GM12878 (cell line): ENCODE measurements at regions not wholly inside any gene's neighbourhood (a gene's known extent, or its start where the extent isn't known, plus 50 kb on each side); places are given as distances from the start of the nearest gene placed in this dataset.

Experiments
- ATAC-seq: fragments of 200-7000 bp; cut with Tn5 transposase; 3 replicates; pipeline ENCODE4 v1.9.1; 2020; ENCODE audit warnings: mild to moderate bottlenecking, moderate library complexity
- BruUV-seq: library from RNA; stranded (reverse); fragments of 400-500 nt; replicated peaks from 2 replicates; lab custom pipeline; 2021; lab: Mats Ljungman, UMichigan
- CTCF ChIA-PET: fragments of 300-600 bp; sonication (Branson Sonifier 250); formaldehyde crosslinking; extraction: SDS; loops from one replicate; lab custom pipeline; 2021; ENCODE audit warnings: inconsistent platforms; lab: Yijun Ruan, JAX
- POLR2A ChIA-PET: fragments of 350-600 bp; formaldehyde crosslinking; extraction: SDS; loops from one replicate; lab custom pipeline; 2021; ENCODE audit warnings: inconsistent platforms; lab: Charles Lee
- RAD21 ChIA-PET: fragments of 300-600 bp; sonication (Branson Sonifier 250); formaldehyde crosslinking; loops from one replicate; lab custom pipeline; 2023; ENCODE audit warnings: antibody characterized with exemption; ENCODE audit not compliant: unreplicated experiment; lab: Charles Lee
- SMC1A ChIA-PET: fragments of 300-600 bp; sonication (Branson Sonifier 250); formaldehyde crosslinking; loops from one replicate; lab custom pipeline; 2023; ENCODE audit not compliant: unreplicated experiment, uncharacterized antibody; lab: Charles Lee
- DNase-seq: peaks from one replicate; pipeline ENCODE4 v3.0.0-alpha.2; 2011; ENCODE audit warnings: low read depth, low spot score
- FAIRE-seq: peaks from 3 replicates; lab custom pipeline; 2011; peaks lifted over from hg19 to GRCh38; lab: Jason Lieb, UNC
- H2AFZ ChIP-seq: 2 replicates; pipeline ENCODE4 v1.6.0; 2011; ENCODE audit warnings: low read depth, low read length, control low read depth; ENCODE audit not compliant: control insufficient read depth
- H3K27ac ChIP-seq: 2 replicates; pipeline ENCODE4 v1.5.1; 2011; ENCODE audit warnings: control low read depth; ENCODE audit not compliant: control insufficient read depth, insufficient read depth
- H3K27me3 ChIP-seq, 2 experiments: replicated peaks in 1 of 2; 2 replicates each; pipeline versions ENCODE4 v1.6.0 to v1.6.1; 2011; ENCODE audit warnings: low read length in 1 of 2; ENCODE audit not compliant: control insufficient read depth in 2 of 2, insufficient read depth in 2 of 2
- H3K36me3 ChIP-seq, 2 experiments: 2 replicates each; pipeline ENCODE4 v1.5.1; 2011; ENCODE audit warnings: low read length in 1 of 2; ENCODE audit not compliant: control insufficient read depth in 2 of 2, insufficient read depth in 2 of 2
- H3K4me1 ChIP-seq: 2 replicates; pipeline ENCODE4 v1.6.1; 2011; ENCODE audit warnings: mild to moderate bottlenecking, low read length, moderate library complexity, mixed read lengths; ENCODE audit not compliant: control insufficient read depth, insufficient read depth
- H3K4me2 ChIP-seq: 2 replicates; pipeline ENCODE4 v1.6.0; 2011; ENCODE audit warnings: control low read depth; ENCODE audit not compliant: control insufficient read depth, insufficient read depth
- H3K4me3 ChIP-seq: fragments of 200-600 bp; sonication (generic); 2 replicates; pipeline ENCODE4 v1.5.1; 2016
- H3K79me2 ChIP-seq: 2 replicates; pipeline ENCODE4 v1.6.0; 2011; ENCODE audit warnings: low read length; ENCODE audit not compliant: control insufficient read depth, insufficient read depth
- H3K9ac ChIP-seq: 2 replicates; pipeline ENCODE4 v1.8.0; 2011; ENCODE audit warnings: low read length, control low read depth, mixed read lengths; ENCODE audit not compliant: control insufficient read depth, insufficient read depth
- H3K9me3 ChIP-seq: replicated peaks from 3 replicates; pipeline ENCODE4 v1.5.1; 2011; ENCODE audit warnings: mild to moderate bottlenecking, low read length; ENCODE audit not compliant: control insufficient read depth, insufficient read depth
- H4K20me1 ChIP-seq: 2 replicates; pipeline ENCODE4 v1.6.0; 2011; ENCODE audit not compliant: control insufficient read depth, insufficient read depth
- ATF7 ChIP-seq: fragments of 450-650 bp; IDR thresholded peaks from 2 replicates; pipeline ENCODE4 v1.6.1; 2016; ENCODE audit warnings: low read depth, mild to moderate bottlenecking
- DPF2 ChIP-seq: fragments of 450-650 bp; IDR thresholded peaks from 2 replicates; pipeline ENCODE4 v1.6.1; 2017; ENCODE audit warnings: mild to moderate bottlenecking
- EGR1 ChIP-seq, 2 experiments: IDR thresholded peaks; 1 replicate in 1 of 2; 2 replicates in 1 of 2; pipeline ENCODE4 v1.6.1; 2011 to 2012; ENCODE audit warnings: low read depth in 2 of 2, low read length in 2 of 2, borderline replicate concordance in 1 of 2, mild to moderate bottlenecking in 1 of 2, moderate library complexity in 1 of 2
- FOXM1 ChIP-seq: IDR thresholded peaks from 2 replicates; pipeline ENCODE4 v1.6.1; 2012; ENCODE audit warnings: low read depth, mild to moderate bottlenecking, inconsistent platforms, low read length, moderate library complexity
- HDAC2 ChIP-seq: fragments of 200-600 bp; sonication (generic); IDR thresholded peaks from 2 replicates; pipeline ENCODE4 v1.6.1; 2017
- MTA2 ChIP-seq: fragments of 450-650 bp; IDR thresholded peaks from 2 replicates; pipeline ENCODE4 v1.6.1; 2016; ENCODE audit warnings: low read depth, mild to moderate bottlenecking, moderate library complexity
- MTA3 ChIP-seq: IDR thresholded peaks from 2 replicates; pipeline ENCODE4 v1.6.1; 2012; ENCODE audit warnings: low read length, inconsistent platforms, borderline replicate concordance
- PAX5 ChIP-seq: IDR thresholded peaks from 2 replicates; pipeline ENCODE4 v1.6.1; 2011; ENCODE audit warnings: low read depth, low read length, borderline replicate concordance
- POLR2AphosphoS5 ChIP-seq: IDR thresholded peaks from 2 replicates; pipeline ENCODE4 v1.6.1; 2011; ENCODE audit warnings: mild to moderate bottlenecking, low read length, inconsistent platforms
- TAF1 ChIP-seq: IDR thresholded peaks from 2 replicates; pipeline ENCODE4 v1.6.1; 2011; ENCODE audit warnings: mild to moderate bottlenecking, low read depth, low read length, borderline replicate concordance
- WGBS: methylation state at CpG from one replicate; pipeline ENCODE4 v1.1.6; 2016; ENCODE audit warnings: low lambda C conversion rate; ENCODE audit not compliant: insufficient replicate concordance, insufficient coverage; ENCODE audit errors: missing lambda C conversion rate; 5-methylcytosine and 5-hydroxymethylcytosine counted together
- in situ Hi-C: fragments of 300-500 bp; cut with MboI; formaldehyde crosslinking; loops from 9 replicates; pipeline ENCODE4 v1.14.3; 2018; ENCODE audit warnings: mixed read lengths
- intact Hi-C: fragments of 100-400 bp; cut with micrococcal nuclease; formaldehyde crosslinking; loops from one replicate; pipeline ENCODE4 v1.14.2; 2022; ENCODE audit not compliant: unreplicated experiment
- TF ChIP-seq, protein P1 (sequence below): IDR thresholded peaks from 2 replicates; pipeline ENCODE4 v1.6.1; 2012; ENCODE audit warnings: improper control_type of control experiment, low read depth, low read length; ENCODE audit not compliant: insufficient replicate concordance
- TF ChIP-seq, protein P2 (sequence below): fragments of 450-650 bp; IDR thresholded peaks from 2 replicates; pipeline ENCODE4 v1.6.1; 2016; ENCODE audit warnings: mild to moderate bottlenecking
- TF ChIP-seq, protein P3 (sequence below), 3 experiments: IDR thresholded peaks in 2 of 3; conservative IDR thresholded peaks in 1 of 3; 2 replicates each; pipeline ENCODE4 v1.5.1; 2011; ENCODE audit warnings: low read depth in 3 of 3, low read length in 3 of 3, mild to moderate bottlenecking in 3 of 3, control low read depth in 2 of 3, moderate library complexity in 2 of 3, inconsistent platforms in 1 of 3, mixed read lengths in 1 of 3; ENCODE audit not compliant: control insufficient read depth in 2 of 3, insufficient read depth in 1 of 3; ENCODE audit errors: extremely low read depth in 1 of 3
- TF ChIP-seq, protein P4 (sequence below): IDR thresholded peaks from 2 replicates; pipeline ENCODE4 v1.6.1; 2012; ENCODE audit warnings: low read depth, low read length, improper control_type of control experiment

DNA sequence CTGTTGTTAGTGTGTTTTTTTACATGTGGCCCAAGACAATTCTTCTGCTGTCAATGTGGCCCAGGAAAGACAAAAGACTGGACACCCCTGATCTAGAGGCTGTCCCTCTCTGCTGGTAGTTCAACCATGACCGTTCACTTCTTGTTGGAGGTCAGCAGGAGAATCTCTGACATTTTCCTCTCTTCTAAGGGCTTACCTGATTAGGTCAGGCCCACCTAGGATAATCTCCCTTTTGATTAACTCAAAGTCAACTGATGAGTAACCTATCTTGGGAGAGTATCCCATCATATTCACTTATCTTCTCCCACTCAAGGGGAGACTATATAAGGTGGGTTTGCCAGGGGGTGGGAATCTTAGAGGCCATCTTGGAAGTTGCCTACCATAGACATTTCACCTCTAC is 135.2 kb downstream of the BUB3 start (continued):
- TF ChIP-seq, protein P1, sequence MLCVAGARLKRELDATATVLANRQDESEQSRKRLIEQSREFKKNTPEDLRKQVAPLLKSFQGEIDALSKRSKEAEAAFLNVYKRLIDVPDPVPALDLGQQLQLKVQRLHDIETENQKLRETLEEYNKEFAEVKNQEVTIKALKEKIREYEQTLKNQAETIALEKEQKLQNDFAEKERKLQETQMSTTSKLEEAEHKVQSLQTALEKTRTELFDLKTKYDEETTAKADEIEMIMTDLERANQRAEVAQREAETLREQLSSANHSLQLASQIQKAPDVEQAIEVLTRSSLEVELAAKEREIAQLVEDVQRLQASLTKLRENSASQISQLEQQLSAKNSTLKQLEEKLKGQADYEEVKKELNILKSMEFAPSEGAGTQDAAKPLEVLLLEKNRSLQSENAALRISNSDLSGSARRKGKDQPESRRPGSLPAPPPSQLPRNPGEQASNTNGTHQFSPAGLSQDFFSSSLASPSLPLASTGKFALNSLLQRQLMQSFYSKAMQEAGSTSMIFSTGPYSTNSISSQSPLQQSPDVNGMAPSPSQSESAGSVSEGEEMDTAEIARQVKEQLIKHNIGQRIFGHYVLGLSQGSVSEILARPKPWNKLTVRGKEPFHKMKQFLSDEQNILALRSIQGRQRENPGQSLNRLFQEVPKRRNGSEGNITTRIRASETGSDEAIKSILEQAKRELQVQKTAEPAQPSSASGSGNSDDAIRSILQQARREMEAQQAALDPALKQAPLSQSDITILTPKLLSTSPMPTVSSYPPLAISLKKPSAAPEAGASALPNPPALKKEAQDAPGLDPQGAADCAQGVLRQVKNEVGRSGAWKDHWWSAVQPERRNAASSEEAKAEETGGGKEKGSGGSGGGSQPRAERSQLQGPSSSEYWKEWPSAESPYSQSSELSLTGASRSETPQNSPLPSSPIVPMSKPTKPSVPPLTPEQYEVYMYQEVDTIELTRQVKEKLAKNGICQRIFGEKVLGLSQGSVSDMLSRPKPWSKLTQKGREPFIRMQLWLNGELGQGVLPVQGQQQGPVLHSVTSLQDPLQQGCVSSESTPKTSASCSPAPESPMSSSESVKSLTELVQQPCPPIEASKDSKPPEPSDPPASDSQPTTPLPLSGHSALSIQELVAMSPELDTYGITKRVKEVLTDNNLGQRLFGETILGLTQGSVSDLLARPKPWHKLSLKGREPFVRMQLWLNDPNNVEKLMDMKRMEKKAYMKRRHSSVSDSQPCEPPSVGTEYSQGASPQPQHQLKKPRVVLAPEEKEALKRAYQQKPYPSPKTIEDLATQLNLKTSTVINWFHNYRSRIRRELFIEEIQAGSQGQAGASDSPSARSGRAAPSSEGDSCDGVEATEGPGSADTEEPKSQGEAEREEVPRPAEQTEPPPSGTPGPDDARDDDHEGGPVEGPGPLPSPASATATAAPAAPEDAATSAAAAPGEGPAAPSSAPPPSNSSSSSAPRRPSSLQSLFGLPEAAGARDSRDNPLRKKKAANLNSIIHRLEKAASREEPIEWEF = no peak
- no peak for TF ChIP-seq POLR2AphosphoS5
- no peak for TF ChIP-seq MTA2

DNA sequence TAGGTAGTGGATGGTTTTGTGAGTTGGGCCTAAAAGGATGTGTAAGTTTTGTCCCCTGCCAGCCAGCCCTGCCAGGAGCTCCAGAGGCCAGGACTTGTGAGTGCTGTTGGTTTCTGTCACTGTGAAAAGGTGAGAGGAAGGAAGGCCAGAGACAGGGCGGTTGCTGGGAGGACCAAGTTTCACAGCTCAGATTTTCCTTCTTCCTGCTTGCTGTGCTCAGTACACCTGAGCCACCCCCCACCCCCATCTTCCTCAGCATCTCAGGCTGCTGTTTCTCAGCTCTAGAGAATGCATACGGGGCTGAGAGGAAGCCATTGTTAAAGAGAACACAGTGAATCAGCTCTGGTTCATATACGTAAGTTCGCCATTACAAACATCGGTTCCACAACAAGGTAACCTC is 139.9 kb downstream of the BUB3 start:
- FAIRE-seq = no peak
- no peak overlapping the region for H3K9ac ChIP-seq
- H4K20me1 ChIP-seq = no peaks in the 10 kb centered on the region
- no peak for ATAC-seq
- ChIA-PET POLR2A (no interaction called here), RAD21 (no interaction called here), CTCF (no interaction called here), SMC1A (interaction anchor here (0.5 to 1.2 kb wide), 2 partner anchors 45 to 1120 kb away, joined by 3 read pairs; no protein-coding TSS in a partner anchor)
- intact Hi-C loops = no loop called here
- in situ Hi-C loops = no loop called here
- H3K79me2 ChIP-seq = no peaks in the 10 kb centered on the region
- no peak overlapping the region for H3K4me2 ChIP-seq
- no peaks in the 10 kb centered on the region for H3K27me3 ChIP-seq
- no peaks in the 10 kb centered on the region for H3K4me1 ChIP-seq
- no peak overlapping the region for H3K27ac ChIP-seq
- H3K36me3 ChIP-seq = no peaks in the 10 kb centered on the region
- H3K9me3 ChIP-seq = no peaks in the 10 kb centered on the region; the same call in none of the 3 replicates
- WGBS = 67% methylated on average over 5 of the region's 5 CpGs
- no TSS peak for BruUV-seq
- no peak for DNase-seq
- no peak overlapping the region for H3K4me3 ChIP-seq
- no peak overlapping the region for H2AFZ ChIP-seq
- TF ChIP-seq PAX5 (no peak), ATF7 (no peak), EGR1 (IDR thresholded peaks at IDR 0.05; ENCODE audit: borderline replicate concordance in 1 of 2, low read depth in 2 of 2, low read length in 2 of 2) (no peak), DPF2 (no peak), MTA3 (no peak), HDAC2 (no peak), MTA2 (no peak), FOXM1 (no peak), TAF1 (no peak)
- TF ChIP-seq, protein P2, sequence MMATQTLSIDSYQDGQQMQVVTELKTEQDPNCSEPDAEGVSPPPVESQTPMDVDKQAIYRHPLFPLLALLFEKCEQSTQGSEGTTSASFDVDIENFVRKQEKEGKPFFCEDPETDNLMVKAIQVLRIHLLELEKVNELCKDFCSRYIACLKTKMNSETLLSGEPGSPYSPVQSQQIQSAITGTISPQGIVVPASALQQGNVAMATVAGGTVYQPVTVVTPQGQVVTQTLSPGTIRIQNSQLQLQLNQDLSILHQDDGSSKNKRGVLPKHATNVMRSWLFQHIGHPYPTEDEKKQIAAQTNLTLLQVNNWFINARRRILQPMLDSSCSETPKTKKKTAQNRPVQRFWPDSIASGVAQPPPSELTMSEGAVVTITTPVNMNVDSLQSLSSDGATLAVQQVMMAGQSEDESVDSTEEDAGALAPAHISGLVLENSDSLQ = no peak
- TF ChIP-seq, protein P3, sequence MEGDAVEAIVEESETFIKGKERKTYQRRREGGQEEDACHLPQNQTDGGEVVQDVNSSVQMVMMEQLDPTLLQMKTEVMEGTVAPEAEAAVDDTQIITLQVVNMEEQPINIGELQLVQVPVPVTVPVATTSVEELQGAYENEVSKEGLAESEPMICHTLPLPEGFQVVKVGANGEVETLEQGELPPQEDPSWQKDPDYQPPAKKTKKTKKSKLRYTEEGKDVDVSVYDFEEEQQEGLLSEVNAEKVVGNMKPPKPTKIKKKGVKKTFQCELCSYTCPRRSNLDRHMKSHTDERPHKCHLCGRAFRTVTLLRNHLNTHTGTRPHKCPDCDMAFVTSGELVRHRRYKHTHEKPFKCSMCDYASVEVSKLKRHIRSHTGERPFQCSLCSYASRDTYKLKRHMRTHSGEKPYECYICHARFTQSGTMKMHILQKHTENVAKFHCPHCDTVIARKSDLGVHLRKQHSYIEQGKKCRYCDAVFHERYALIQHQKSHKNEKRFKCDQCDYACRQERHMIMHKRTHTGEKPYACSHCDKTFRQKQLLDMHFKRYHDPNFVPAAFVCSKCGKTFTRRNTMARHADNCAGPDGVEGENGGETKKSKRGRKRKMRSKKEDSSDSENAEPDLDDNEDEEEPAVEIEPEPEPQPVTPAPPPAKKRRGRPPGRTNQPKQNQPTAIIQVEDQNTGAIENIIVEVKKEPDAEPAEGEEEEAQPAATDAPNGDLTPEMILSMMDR (IDR thresholded peaks at IDR 0.05 in 2 of 3, conservative IDR thresholded peaks at IDR 0.05 in 1 of 3; ENCODE audit: control insufficient read depth in 2 of 3, extremely low read depth in 1 of 3, insufficient read depth in 1 of 3, low read depth in 3 of 3, low read length in 3 of 3) = no peak
- TF ChIP-seq, protein P4, sequence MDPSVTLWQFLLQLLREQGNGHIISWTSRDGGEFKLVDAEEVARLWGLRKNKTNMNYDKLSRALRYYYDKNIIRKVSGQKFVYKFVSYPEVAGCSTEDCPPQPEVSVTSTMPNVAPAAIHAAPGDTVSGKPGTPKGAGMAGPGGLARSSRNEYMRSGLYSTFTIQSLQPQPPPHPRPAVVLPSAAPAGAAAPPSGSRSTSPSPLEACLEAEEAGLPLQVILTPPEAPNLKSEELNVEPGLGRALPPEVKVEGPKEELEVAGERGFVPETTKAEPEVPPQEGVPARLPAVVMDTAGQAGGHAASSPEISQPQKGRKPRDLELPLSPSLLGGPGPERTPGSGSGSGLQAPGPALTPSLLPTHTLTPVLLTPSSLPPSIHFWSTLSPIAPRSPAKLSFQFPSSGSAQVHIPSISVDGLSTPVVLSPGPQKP = no peak
